H1 (cell line): ENCODE measurements at regions not wholly inside any gene's neighbourhood (a gene's known extent, or its start where the extent isn't known, plus 50 kb on each side); places are given as distances from the start of the nearest gene placed in this dataset.

Experiments
- CTCF ChIA-PET: fragments of 300-600 bp; sonication (Branson Sonifier 250); formaldehyde crosslinking; loops from one replicate; lab custom pipeline; 2021; ENCODE audit not compliant: partially characterized antibody; lab: Charles Lee
- POLR2A ChIA-PET: fragments of 300-600 bp; sonication (Branson Sonifier 250); formaldehyde crosslinking; loops from one replicate; lab custom pipeline; 2021; ENCODE audit warnings: inconsistent platforms; ENCODE audit not compliant: partially characterized antibody; lab: Charles Lee
- DNase-seq, 2 experiments: peaks; one replicate each; pipeline versions ENCODE4 v3.0.0 to v3.0.0-alpha.2; 2010 to 2022; ENCODE audit warnings: low spot score in 2 of 2, low read depth in 1 of 2, mixed read lengths in 1 of 2
- FAIRE-seq: peaks from 2 replicates; lab custom pipeline; 2011; peaks lifted over from hg19 to GRCh38; lab: Jason Lieb, UNC
- H2AFZ ChIP-seq: 2 replicates; pipeline ENCODE4 v1.8.1; 2012; ENCODE audit warnings: low read length, inconsistent platforms
- H2AK5ac ChIP-seq: 2 replicates; pipeline ENCODE4 v1.6.1; 2013; ENCODE audit warnings: low read depth, low read length
- H2BK120ac ChIP-seq: replicated peaks from 2 replicates; pipeline ENCODE3; 2013; ENCODE audit warnings: low read depth, low read length, inconsistent platforms
- H2BK12ac ChIP-seq: 2 replicates; pipeline ENCODE4 v1.6.1; 2013; ENCODE audit warnings: low read depth, low read length
- H2BK15ac ChIP-seq: 2 replicates; pipeline ENCODE4 v1.6.1; 2013; ENCODE audit warnings: low read length
- H2BK20ac ChIP-seq: 2 replicates; pipeline ENCODE4 v1.6.1; 2013; ENCODE audit warnings: low read length
- H2BK5ac ChIP-seq: 2 replicates; pipeline ENCODE4 v1.6.1; 2013; ENCODE audit warnings: low read depth, low read length
- H3K14ac ChIP-seq: 2 replicates; pipeline ENCODE4 v1.6.1; 2013; ENCODE audit warnings: inconsistent platforms; ENCODE audit not compliant: insufficient read length
- H3K18ac ChIP-seq: 2 replicates; pipeline ENCODE4 v1.6.1; 2013; ENCODE audit warnings: low read length; ENCODE audit errors: extremely low read depth
- H3K23ac ChIP-seq: 2 replicates; pipeline ENCODE4 v1.6.1; 2013; ENCODE audit warnings: inconsistent platforms; ENCODE audit not compliant: insufficient read length
- H3K23me2 ChIP-seq: 2 replicates; pipeline ENCODE4 v1.6.1; 2013; ENCODE audit warnings: low read depth, low read length
- H3K27ac ChIP-seq: 2 replicates; pipeline ENCODE4 v1.6.1; 2011; ENCODE audit warnings: low read depth, low read length, inconsistent platforms
- H3K27me3 ChIP-seq, 4 experiments: replicated peaks in 1 of 4; 1 replicate in 1 of 4; 2 replicates in 3 of 4; pipeline versions ENCODE4 v1.6.1 to v1.8.1; 2011 to 2013; ENCODE audit warnings: low read length in 3 of 4, mild to moderate bottlenecking in 3 of 4, inconsistent platforms in 2 of 4, mixed read lengths in 2 of 4, moderate library complexity in 1 of 4; ENCODE audit not compliant: control insufficient read depth in 3 of 4, insufficient read depth in 3 of 4; ENCODE audit errors: extremely low read depth in 1 of 4
- H3K36me3 ChIP-seq, 4 experiments: 2 replicates each; pipeline versions ENCODE4 v1.6.1 to v1.8.1; 2011 to 2013; ENCODE audit warnings: mild to moderate bottlenecking in 4 of 4, low read length in 3 of 4, moderate library complexity in 2 of 4, control low read depth in 1 of 4, inconsistent platforms in 1 of 4; ENCODE audit not compliant: insufficient read depth in 4 of 4, control insufficient read depth in 2 of 4
- H3K4ac ChIP-seq: replicated peaks from 2 replicates; pipeline ENCODE3; 2013; ENCODE audit warnings: low read length, low read depth, mixed read lengths, inconsistent platforms; ENCODE audit not compliant: insufficient read length
- H3K4me1 ChIP-seq, 4 experiments: replicated peaks in 1 of 4; 1 replicate in 1 of 4; 2 replicates in 3 of 4; pipeline versions ENCODE4 v1.6.1 to v1.8.1; 2011 to 2013; ENCODE audit warnings: low read length in 3 of 4, inconsistent platforms in 2 of 4, mixed read lengths in 1 of 4; ENCODE audit not compliant: insufficient read depth in 4 of 4, control insufficient read depth in 3 of 4
- H3K4me2 ChIP-seq, 2 experiments: 2 replicates each; pipeline versions ENCODE4 v1.6.1 to v1.8.1; 2011 to 2013; ENCODE audit warnings: low read depth in 2 of 2, low read length in 2 of 2, control low read depth in 1 of 2, inconsistent platforms in 1 of 2, mild to moderate bottlenecking in 1 of 2; ENCODE audit not compliant: insufficient read depth in 1 of 2
- H3K4me3 ChIP-seq, 4 experiments: fragments of 200-600, 300-600 bp in 1 of 4; sonication (generic), shearing (Covaris generic), sonication (Bioruptor Twin) in 1 of 4; 2 replicates each; pipeline versions ENCODE4 v1.5.1 to v1.8.1; 2011 to 2016; ENCODE audit warnings: low read length in 4 of 4, low read depth in 3 of 4, control low read depth in 2 of 4, inconsistent platforms in 2 of 4, mild to moderate bottlenecking in 2 of 4, mixed read lengths in 1 of 4, moderate library complexity in 1 of 4; ENCODE audit not compliant: insufficient read depth in 2 of 4; ENCODE audit errors: extremely low read depth in 1 of 4
- H3K56ac ChIP-seq: replicated peaks from 2 replicates; pipeline ENCODE3; 2013; ENCODE audit warnings: low read depth, mild to moderate bottlenecking, mixed read lengths, low read length, inconsistent platforms; ENCODE audit not compliant: insufficient read length
- H3K79me1 ChIP-seq: 2 replicates; pipeline ENCODE4 v1.6.1; 2013; ENCODE audit warnings: low read depth, low read length, control low read depth
- H3K79me2 ChIP-seq, 2 experiments: 2 replicates each; pipeline versions ENCODE4 v1.6.1 to v1.8.1; 2012 to 2013; ENCODE audit warnings: low read length in 2 of 2, mild to moderate bottlenecking in 2 of 2, inconsistent platforms in 1 of 2; ENCODE audit not compliant: insufficient read depth in 2 of 2, control insufficient read depth in 1 of 2
- H3K9ac ChIP-seq, 4 experiments: replicated peaks in 1 of 4; 1 replicate in 1 of 4; 2 replicates in 3 of 4; pipeline versions ENCODE4 v1.6.1 to v1.8.1; 2011 to 2013; ENCODE audit warnings: low read depth in 3 of 4, low read length in 3 of 4, control low read depth in 2 of 4, mild to moderate bottlenecking in 2 of 4, moderate library complexity in 2 of 4, inconsistent platforms in 1 of 4; ENCODE audit errors: extremely low read depth in 1 of 4
- H3K9me3 ChIP-seq, 2 experiments: 2 replicates each; pipeline versions ENCODE4 v1.6.1 to v1.8.1; 2012 to 2013; ENCODE audit warnings: mild to moderate bottlenecking in 2 of 2, moderate library complexity in 2 of 2, control low read depth in 1 of 2, inconsistent platforms in 1 of 2, low read depth in 1 of 2, low read length in 1 of 2, mixed read lengths in 1 of 2; ENCODE audit not compliant: insufficient read depth in 2 of 2
- H4K20me1 ChIP-seq, 2 experiments: replicated peaks in 1 of 2; 2 replicates each; pipeline versions ENCODE3 to v1.8.1; 2011 to 2013; ENCODE audit warnings: inconsistent platforms in 2 of 2, low read length in 2 of 2, mild to moderate bottlenecking in 1 of 2; ENCODE audit not compliant: insufficient read depth in 2 of 2, control insufficient read depth in 1 of 2
- H4K5ac ChIP-seq: 2 replicates; pipeline ENCODE4 v1.6.1; 2013; ENCODE audit warnings: low read length, low read depth, mixed read lengths, inconsistent platforms; ENCODE audit not compliant: insufficient read length
- H4K8ac ChIP-seq: 2 replicates; pipeline ENCODE4 v1.8.0; 2013; ENCODE audit warnings: mild to moderate bottlenecking, moderate library complexity, low read length, inconsistent platforms; ENCODE audit not compliant: insufficient read depth; ENCODE audit errors: extremely low read depth
- H4K91ac ChIP-seq: replicated peaks from 2 replicates; pipeline ENCODE3; 2013; ENCODE audit warnings: low read length, mixed read lengths, inconsistent platforms; ENCODE audit not compliant: insufficient read length
- RAD21 ChIP-seq, 2 experiments: IDR thresholded peaks in 1 of 2; conservative IDR thresholded peaks in 1 of 2; 2 replicates each; pipeline ENCODE4 v1.6.1; 2011; ENCODE audit warnings: low read depth in 2 of 2, low read length in 2 of 2, improper control_type of control experiment in 1 of 2, inconsistent platforms in 1 of 2, mild to moderate bottlenecking in 1 of 2, moderate library complexity in 1 of 2
- TAF1 ChIP-seq: IDR thresholded peaks from 2 replicates; pipeline ENCODE4 v1.6.1; 2011; ENCODE audit warnings: mild to moderate bottlenecking, low read depth, low read length
- whole genome bisulfite sequencing, 2 experiments: shearing (Covaris generic) in 1 of 2; methylation state at CpG; one replicate each; pipeline versions ENCODE4 v1.1.6 to v1.1.7; 2013 to 2015; ENCODE audit warnings: low lambda C conversion rate in 2 of 2, mixed read lengths in 2 of 2, inconsistent platforms in 1 of 2, low coverage in 1 of 2, missing lambda C conversion rate in 1 of 2; ENCODE audit not compliant: insufficient replicate concordance in 2 of 2, insufficient coverage in 1 of 2, insufficient read length in 1 of 2; ENCODE audit errors: extremely low coverage in 1 of 2, missing lambda C conversion rate in 1 of 2; 5-methylcytosine and 5-hydroxymethylcytosine counted together

DNA sequence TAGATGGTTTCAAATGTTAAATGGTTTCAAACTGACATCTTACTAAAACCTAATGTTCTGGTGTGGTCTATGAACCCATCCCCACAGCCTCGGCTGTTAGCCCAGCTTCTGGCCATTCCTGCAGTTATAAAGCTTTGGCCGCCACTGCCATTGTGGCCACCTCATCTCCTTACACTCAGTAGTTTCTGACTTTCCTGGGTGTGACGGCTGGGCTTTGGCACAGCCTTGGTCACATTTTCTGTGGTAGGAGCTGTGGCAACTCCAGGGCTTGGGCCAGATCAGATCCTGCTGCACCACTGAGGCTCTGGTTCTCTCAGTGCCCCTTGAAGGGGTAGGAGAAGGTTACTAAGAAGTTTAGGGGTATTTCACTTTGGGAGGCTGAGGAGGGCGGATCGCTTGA, 84.2 kb upstream of the STXBP6 start:
- TF ChIP-seq TAF1 (no peak), RAD21 (IDR thresholded peaks at IDR 0.05 in 1 of 2, conservative IDR thresholded peaks at IDR 0.05 in 1 of 2; ENCODE audit: low read depth in 2 of 2, low read length in 2 of 2) (no peak)
- Histone ChIP-seq H3K14ac (no peak overlapping the region), H3K4me1 (no peaks in the 10 kb centered on the region), H4K91ac (no peak overlapping the region), H2BK12ac (no peak overlapping the region), H3K56ac (no peak overlapping the region), H2BK5ac (no peak overlapping the region), H2BK15ac (no peak overlapping the region), H3K18ac (no peak overlapping the region), H3K4me2 (no peak overlapping the region), H3K27ac (no peak overlapping the region), H3K9me3 (no peaks in the 10 kb centered on the region), H3K4me3 (no peak overlapping the region), H3K9ac (no peak overlapping the region), H3K79me1 (no peaks in the 10 kb centered on the region), H3K27me3 (peaks cover 0 to 8% (median 5%) of the 10 kb centered on the region in 4 experiments; a peak in 3 of 7 replicates), H3K36me3 (no peaks in the 10 kb centered on the region), H2BK120ac (no peak overlapping the region), H4K8ac (no peak overlapping the region), H2AK5ac (no peak overlapping the region), H3K23me2 (no peaks in the 10 kb centered on the region; the same call in 1 of the 2 replicates), H3K79me2 (no peaks in the 10 kb centered on the region), H3K23ac (no peak overlapping the region), H2BK20ac (no peak overlapping the region), H4K5ac (no peak overlapping the region), H2AFZ (no peak overlapping the region), H4K20me1 (no peaks in the 10 kb centered on the region), H3K4ac (no peak overlapping the region)
- ChIA-PET POLR2A (no interaction called here), CTCF (interaction anchor here (0.7 to 6.0 kb wide), 11 partner anchors 8 to 327 kb away, joined by 3 to 80 read pairs (median 4); no protein-coding TSS in a partner anchor)
- 84% methylated on average over 5 of the region's 5 CpGs; no CpG with 5 or more reads in 1 of the 2 experiments for WGBS, 2 experiments
- DNase-seq (no peak), FAIRE-seq (no peak)
